ENCODE measurements at regions not wholly inside any gene's neighbourhood (a gene's known extent, or its start where the extent isn't known, plus 50 kb on each side); places are given as distances from the start of the nearest gene placed in this dataset.

- H3K9ac ChIP-seq: no peak overlapping the region
- H3K27ac ChIP-seq: no peak overlapping the region; the same call in 1 of the 2 replicates
- 24% methylated on average over 2 of the region's 2 CpGs for WGBS, 2 experiments (ENCODE audit: low coverage in 1 of 2, low lambda C conversion rate in 2 of 2, missing lambda C conversion rate in 2 of 2)
- peaks cover 7% of the 10 kb centered on the region; the same call in 1 of the 2 replicates for H3F3A ChIP-seq (ENCODE audit: insufficient read depth)
- H3K79me2 ChIP-seq (ENCODE audit: insufficient read depth): no peaks in the 10 kb centered on the region
- TF ChIP-seq EZH2 (IDR thresholded peaks at IDR 0.05; ENCODE audit: insufficient read depth, poor library complexity, severe bottlenecking) (no peak), EZH2phosphoT487 (IDR thresholded peaks at IDR 0.05; ENCODE audit: insufficient read depth, low read depth) (0 out of 2 replicates have a peak, but pooled peaks have one; percentile 56)
- DNase-seq: peak; percentile 69
- H2AFZ ChIP-seq: no peak overlapping the region
- peak overlapping the region; percentile 24; the same call in 1 of the 2 replicates for H3K4me3 ChIP-seq
- no peaks in the 10 kb centered on the region for H3K36me3 ChIP-seq (ENCODE audit: low read depth)
- H3K9me2 ChIP-seq (ENCODE audit: insufficient read depth): no peaks in the 10 kb centered on the region
- H3K27me3 ChIP-seq (replicated peaks; ENCODE audit: insufficient read depth): no peaks in the 10 kb centered on the region
- H3K9me3 ChIP-seq (ENCODE audit: low read depth): no peaks in the 10 kb centered on the region
- in situ Hi-C loops (cut with MboI): no loop called here
- H4K20me1 ChIP-seq (ENCODE audit: insufficient read depth): no peaks in the 10 kb centered on the region
- peaks cover 14% of the 10 kb centered on the region for H3K4me1 ChIP-seq (ENCODE audit: insufficient read depth)
- peak overlapping the region; percentile 58 for H3K4me2 ChIP-seq (ENCODE audit: unreplicated experiment)
These were observed 181.5 kb upstream of the PRKD1 start for GRCh38 chr14:30108975-30109700.

GRCh38 chr14:30114051-30114450 lies 186.4 kb upstream of the PRKD1 start:
- Histone ChIP-seq H3K79me2 (ENCODE audit: insufficient read depth) (no peaks in the 10 kb centered on the region), H3F3A (ENCODE audit: insufficient read depth) (peaks cover 7% of the 10 kb centered on the region; the same call in 1 of the 2 replicates), H3K9ac (no peak overlapping the region), H3K4me1 (ENCODE audit: insufficient read depth) (peaks cover 9% of the 10 kb centered on the region), H3K9me3 (ENCODE audit: low read depth) (no peaks in the 10 kb centered on the region), H3K36me3 (ENCODE audit: low read depth) (no peaks in the 10 kb centered on the region), H3K4me3 (no peak overlapping the region), H4K20me1 (ENCODE audit: insufficient read depth) (no peaks in the 10 kb centered on the region), H3K27me3 (replicated peaks; ENCODE audit: insufficient read depth) (no peaks in the 10 kb centered on the region), H3K4me2 (ENCODE audit: unreplicated experiment) (no peak overlapping the region), H2AFZ (no peak overlapping the region), H3K27ac (no peak overlapping the region), H3K9me2 (ENCODE audit: insufficient read depth) (no peaks in the 10 kb centered on the region)
- TF ChIP-seq EZH2 (IDR thresholded peaks at IDR 0.05; ENCODE audit: insufficient read depth, poor library complexity, severe bottlenecking): no peak
- TF ChIP-seq EZH2phosphoT487 (IDR thresholded peaks at IDR 0.05; ENCODE audit: insufficient read depth, low read depth): no peak
- in situ Hi-C loops (cut with MboI): no loop called here
- peak; percentile 22 for DNase-seq

DNA sequence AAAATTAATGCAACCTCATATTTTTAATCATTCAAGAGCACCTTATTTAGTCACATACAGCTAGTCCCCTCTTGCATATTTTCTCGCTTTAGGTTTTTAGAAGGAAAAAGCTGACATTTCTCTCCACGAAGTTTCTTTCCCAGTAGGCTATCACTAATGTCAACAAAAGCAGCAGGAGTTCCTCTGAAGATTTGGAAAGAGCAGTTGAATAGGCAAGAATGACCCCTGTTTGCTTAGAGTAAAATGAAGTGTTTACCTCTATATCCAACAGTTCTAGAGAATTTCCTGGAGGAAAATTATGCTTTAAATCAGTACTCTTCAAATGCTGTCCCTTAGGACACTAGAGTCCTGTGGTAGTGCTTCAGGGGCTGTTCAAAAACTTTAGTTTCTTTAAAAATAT lies 188.1 kb upstream of the PRKD1 start:
- no peaks in the 10 kb centered on the region for H3K27me3 ChIP-seq (replicated peaks; ENCODE audit: insufficient read depth)
- H3K27ac ChIP-seq: no peak overlapping the region
- 68 to 77% methylated on average over 2 of the region's 2 CpGs for WGBS, 2 experiments (ENCODE audit: low coverage in 1 of 2, low lambda C conversion rate in 2 of 2, missing lambda C conversion rate in 2 of 2)
- H3K9me2 ChIP-seq (ENCODE audit: insufficient read depth): no peaks in the 10 kb centered on the region
- no peak overlapping the region for H3K4me3 ChIP-seq
- H3F3A ChIP-seq (ENCODE audit: insufficient read depth): no peaks in the 10 kb centered on the region
- no peak overlapping the region for H2AFZ ChIP-seq
- no peak overlapping the region for H3K4me2 ChIP-seq (ENCODE audit: unreplicated experiment)
- H3K9me3 ChIP-seq (ENCODE audit: low read depth): no peaks in the 10 kb centered on the region
- DNase-seq: no peak
- H3K36me3 ChIP-seq (ENCODE audit: low read depth): no peaks in the 10 kb centered on the region
- no peaks in the 10 kb centered on the region for H3K4me1 ChIP-seq (ENCODE audit: insufficient read depth)
- H3K79me2 ChIP-seq (ENCODE audit: insufficient read depth): no peaks in the 10 kb centered on the region
- in situ Hi-C loops (cut with MboI): no loop called here
- TF ChIP-seq EZH2 (IDR thresholded peaks at IDR 0.05; ENCODE audit: insufficient read depth, poor library complexity, severe bottlenecking) (no peak), EZH2phosphoT487 (IDR thresholded peaks at IDR 0.05; ENCODE audit: insufficient read depth, low read depth) (no peak)
- no peak overlapping the region for H3K9ac ChIP-seq
- no peaks in the 10 kb centered on the region for H4K20me1 ChIP-seq (ENCODE audit: insufficient read depth)

DNA sequence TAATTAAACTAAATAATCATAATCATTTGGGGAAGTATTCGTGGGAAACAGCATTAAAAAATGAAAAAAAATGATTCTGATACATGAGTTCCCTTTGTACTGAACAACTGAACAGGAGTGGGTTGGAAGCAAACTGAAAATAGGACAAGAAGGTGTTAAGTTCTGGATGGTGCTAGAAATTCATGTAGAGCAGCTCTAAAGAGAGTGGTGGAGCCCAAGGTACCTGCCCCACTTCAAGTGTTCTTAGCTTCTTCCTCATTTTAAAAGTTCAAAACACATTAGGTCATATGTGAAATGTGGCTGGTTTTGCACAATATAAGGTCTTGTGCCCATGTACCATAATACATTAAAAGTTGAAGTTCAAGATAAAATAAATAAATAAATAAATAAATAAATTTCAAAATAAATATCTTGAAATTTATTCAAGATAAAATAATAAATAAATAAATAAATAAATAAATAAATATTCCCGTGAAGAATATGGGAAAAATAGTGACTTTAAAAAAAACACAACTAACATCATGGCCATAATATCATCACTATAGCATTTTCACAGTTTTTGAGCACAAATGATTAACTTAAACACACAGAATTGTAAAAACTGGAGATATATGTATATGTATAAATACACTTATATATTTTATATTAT lies 191.5 kb upstream of the PRKD1 start:
- H3K4me1 ChIP-seq (ENCODE audit: insufficient read depth): no peaks in the 10 kb centered on the region
- no peak overlapping the region for H3K4me3 ChIP-seq
- H2AFZ ChIP-seq: no peak overlapping the region
- H3K27ac ChIP-seq: no peak overlapping the region
- H3K27me3 ChIP-seq (replicated peaks; ENCODE audit: insufficient read depth): no peaks in the 10 kb centered on the region
- DNase-seq: no peak
- no peak overlapping the region for H3K4me2 ChIP-seq (ENCODE audit: unreplicated experiment)
- no peaks in the 10 kb centered on the region for H3K9me3 ChIP-seq (ENCODE audit: low read depth)
- in situ Hi-C loops (cut with MboI): no loop called here
- H3K9me2 ChIP-seq (ENCODE audit: insufficient read depth): no peaks in the 10 kb centered on the region
- no peaks in the 10 kb centered on the region for H3K79me2 ChIP-seq (ENCODE audit: insufficient read depth)
- H3F3A ChIP-seq (ENCODE audit: insufficient read depth): no peaks in the 10 kb centered on the region
- WGBS, 2 experiments (ENCODE audit: low coverage in 1 of 2, low lambda C conversion rate in 2 of 2, missing lambda C conversion rate in 2 of 2): 70 to 73% methylated on average over 2 of the region's 2 CpGs
- TF ChIP-seq EZH2phosphoT487 (IDR thresholded peaks at IDR 0.05; ENCODE audit: insufficient read depth, low read depth) (no peak), EZH2 (IDR thresholded peaks at IDR 0.05; ENCODE audit: insufficient read depth, poor library complexity, severe bottlenecking) (no peak)
- no peaks in the 10 kb centered on the region for H3K36me3 ChIP-seq (ENCODE audit: low read depth)
- H4K20me1 ChIP-seq (ENCODE audit: insufficient read depth): no peaks in the 10 kb centered on the region
- H3K9ac ChIP-seq: no peak overlapping the region

Measured in GM23248 (cell line).